HepG2 (cell line): ENCODE measurements at regions not wholly inside any gene's neighbourhood (a gene's known extent, or its start where the extent isn't known, plus 50 kb on each side); places are given as distances from the start of the nearest gene placed in this dataset.

Experiments
- ATAC-seq: fragments of 200-7000 bp; cut with Tn5 transposase; 3 replicates; pipeline ENCODE4 v1.9.1; 2020; ENCODE audit warnings: mild to moderate bottlenecking, moderate library complexity
- BruUV-seq: library from RNA; stranded (reverse); fragments of 400-500 nt; replicated peaks from 2 replicates; lab custom pipeline; 2021; lab: Mats Ljungman, UMichigan
- CTCF ChIA-PET: fragments of 300-600 bp; formaldehyde crosslinking; extraction: SDS; loops from one replicate; lab custom pipeline; 2021; ENCODE audit warnings: low total read pairs, inconsistent platforms, low intra/inter-chr PET ratio; lab: Yijun Ruan, JAX
- POLR2A ChIA-PET: fragments of 350-600 bp; sonication (Branson Sonifier 250); formaldehyde crosslinking; loops from one replicate; lab custom pipeline; 2020; ENCODE audit warnings: antibody characterized with exemption, inconsistent platforms; lab: Yijun Ruan, JAX
- DNase-seq: peaks from one replicate; pipeline ENCODE4 v3.0.0-alpha.2; 2015; ENCODE audit warnings: low spot score
- FAIRE-seq: peaks from 3 replicates; lab custom pipeline; 2011; peaks lifted over from hg19 to GRCh38; lab: Jason Lieb, UNC
- H2AFZ ChIP-seq: one replicate; pipeline ENCODE4 v1.6.1; 2011; ENCODE audit warnings: low read length, inconsistent platforms
- H3K27ac ChIP-seq: fragments of 300-600 bp; 3 replicates; pipeline ENCODE4 v1.8.0; 2011; ENCODE audit warnings: mixed run types, mild to moderate bottlenecking, mixed read lengths, low read length, inconsistent platforms; ENCODE audit not compliant: insufficient read depth; ENCODE audit errors: extremely low read length
- H3K27me3 ChIP-seq, 2 experiments: fragments of 200-600 bp in 1 of 2; 2 replicates in 1 of 2; 3 replicates in 1 of 2; pipeline versions ENCODE4 v1.6.0 to v1.8.0; 2011; ENCODE audit warnings: low read length in 2 of 2, mild to moderate bottlenecking in 2 of 2, moderate library complexity in 2 of 2, inconsistent platforms in 1 of 2; ENCODE audit not compliant: insufficient read depth in 2 of 2, control insufficient read depth in 1 of 2
- H3K36me3 ChIP-seq, 2 experiments: fragments of 200-600 bp in 1 of 2; replicated peaks in 1 of 2; 2 replicates in 1 of 2; 3 replicates in 1 of 2; pipeline versions ENCODE4 v1.5.1 to v1.8.0; 2011; ENCODE audit warnings: low read length in 2 of 2, inconsistent platforms in 1 of 2; ENCODE audit not compliant: insufficient read depth in 2 of 2, control insufficient read depth in 1 of 2
- H3K4me1 ChIP-seq: 2 replicates; pipeline ENCODE4 v1.5.1; 2012; ENCODE audit warnings: low read length, inconsistent platforms; ENCODE audit not compliant: insufficient read depth
- H3K4me2 ChIP-seq: 2 replicates; pipeline ENCODE4 v1.6.0; 2011; ENCODE audit warnings: low read depth, low read length, inconsistent platforms
- H3K4me3 ChIP-seq, 3 experiments: fragments of 200-600 bp in 1 of 3; sonication (generic), shearing (Covaris generic) in 1 of 3; replicated peaks in 1 of 3; 2 replicates each; pipeline ENCODE4 v1.5.1; 2011 to 2016; ENCODE audit warnings: low read length in 3 of 3, inconsistent platforms in 2 of 3, low read depth in 2 of 3, mild to moderate bottlenecking in 2 of 3, control low read depth in 1 of 3, mixed read lengths in 1 of 3; ENCODE audit not compliant: insufficient read depth in 1 of 3
- H3K79me2 ChIP-seq: one replicate; pipeline ENCODE4 v1.6.1; 2011; ENCODE audit warnings: low read length, inconsistent platforms; ENCODE audit not compliant: insufficient read depth
- H3K9ac ChIP-seq: 2 replicates; pipeline ENCODE4 v1.6.0; 2011; ENCODE audit warnings: mild to moderate bottlenecking, low read depth, low read length, inconsistent platforms; ENCODE audit not compliant: insufficient read depth
- H3K9me3 ChIP-seq: 2 replicates; pipeline ENCODE4 v1.5.1; 2012; ENCODE audit warnings: mild to moderate bottlenecking, low read length
- H4K20me1 ChIP-seq: 2 replicates; pipeline ENCODE4 v1.6.0; 2011; ENCODE audit warnings: inconsistent platforms, mild to moderate bottlenecking, low read length, moderate library complexity; ENCODE audit not compliant: insufficient read depth
- AGO2 ChIP-seq: fragments of 200-400 bp; formaldehyde crosslinking; optimal IDR thresholded peaks from 2 replicates; pipeline ENCODE3; 2017; ENCODE audit warnings: mild to moderate bottlenecking, low read depth, low read length, moderate library complexity
- CBX1 ChIP-seq: IDR thresholded peaks from one replicate; pipeline ENCODE4 v1.6.1; 2016; ENCODE audit warnings: antibody characterized with exemption, low read depth
- FOXM1 ChIP-seq: sonication (generic); formaldehyde crosslinking; IDR thresholded peaks from 2 replicates; pipeline ENCODE4 v1.5.0; 2020; ENCODE audit warnings: missing genetic modification reagents
- HNRNPUL1 ChIP-seq: fragments of 200-400 bp; formaldehyde crosslinking; IDR thresholded peaks from 2 replicates; pipeline ENCODE4 v1.6.1; 2017; ENCODE audit warnings: low read depth, mild to moderate bottlenecking, low read length, moderate library complexity
- PHF20 ChIP-seq: sonication (generic); formaldehyde crosslinking; IDR thresholded peaks from 2 replicates; pipeline ENCODE4 v1.5.0; 2020; ENCODE audit warnings: mild to moderate bottlenecking, missing genetic modification reagents
- PRMT3 ChIP-seq: sonication (generic); formaldehyde crosslinking; IDR thresholded peaks from 2 replicates; pipeline ENCODE4 v1.8.1; 2022; ENCODE audit warnings: low read depth, mild to moderate bottlenecking, moderate library complexity, missing genetic modification reagents, borderline replicate concordance
- SP5 ChIP-seq: IDR thresholded peaks from 2 replicates; pipeline ENCODE4 v1.6.1; 2016; ENCODE audit warnings: low read depth, borderline replicate concordance
- ZNF441 ChIP-seq: sonication (generic); formaldehyde crosslinking; IDR thresholded peaks from 2 replicates; pipeline ENCODE4 v1.7.0; 2021; ENCODE audit warnings: missing genetic modification reagents, borderline replicate concordance
- ZNF773 ChIP-seq: sonication (generic); formaldehyde crosslinking; IDR thresholded peaks from 2 replicates; pipeline ENCODE4 v1.4.0; 2020; ENCODE audit warnings: missing genetic modification reagents, borderline replicate concordance
- ZNF850 ChIP-seq: sonication (generic); formaldehyde crosslinking; conservative IDR thresholded peaks from 2 replicates; pipeline ENCODE4 v1.9.0; 2021; ENCODE audit warnings: mild to moderate bottlenecking, missing genetic modification reagents
- WGBS: methylation state at CpG from one replicate; pipeline ENCODE4 v1.1.6; 2017; ENCODE audit warnings: low lambda C conversion rate; 5-methylcytosine and 5-hydroxymethylcytosine counted together
- in situ Hi-C: cut with HindIII; loops from 2 replicates; pipeline ENCODE4 v1.10.0; 2017; ENCODE audit warnings: low pct_unique_long_range_greater_than_20kb; ENCODE audit not compliant: extremely low pct_ligation_motif_present
- intact Hi-C: fragments of 100-400 bp; cut with micrococcal nuclease; formaldehyde crosslinking; loops from one replicate; pipeline ENCODE4 v1.10.0; 2022; ENCODE audit not compliant: unreplicated experiment
- TF ChIP-seq, protein P1 (sequence below): sonication (generic); formaldehyde crosslinking; IDR thresholded peaks from 2 replicates; pipeline ENCODE4 v1.5.1; 2020; ENCODE audit warnings: mild to moderate bottlenecking, missing genetic modification reagents, moderate library complexity
- TF ChIP-seq, protein P2 (sequence below): sonication (generic); formaldehyde crosslinking; IDR thresholded peaks from 2 replicates; pipeline ENCODE4 v1.5.0; 2020; ENCODE audit warnings: mild to moderate bottlenecking, low read depth, missing genetic modification reagents, borderline replicate concordance
- TF ChIP-seq, protein P3 (sequence below): sonication (generic); formaldehyde crosslinking; IDR thresholded peaks from 2 replicates; pipeline ENCODE4 v1.5.0; 2020; ENCODE audit warnings: missing genetic modification reagents

DNA sequence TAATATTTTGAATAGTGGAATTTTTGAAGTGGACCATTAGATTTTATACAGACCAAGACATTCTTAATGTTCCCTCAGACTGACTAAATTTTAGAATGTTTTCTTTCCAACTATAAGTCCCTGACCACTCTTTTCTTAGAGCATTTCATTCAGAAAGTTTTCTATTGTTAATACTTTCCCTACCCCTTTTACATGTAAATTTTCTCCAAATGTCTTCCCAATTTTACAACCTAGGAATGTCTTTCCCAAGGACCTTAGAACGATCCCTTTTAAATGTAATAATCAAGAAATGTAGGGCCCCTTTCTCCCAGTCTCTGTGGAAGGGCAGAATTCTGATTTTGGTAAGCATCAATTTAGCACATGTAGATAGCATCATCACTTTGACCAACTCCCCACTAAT is 730.0 kb upstream of the B3GALT2 start (continued):
- TF ChIP-seq, protein P1, sequence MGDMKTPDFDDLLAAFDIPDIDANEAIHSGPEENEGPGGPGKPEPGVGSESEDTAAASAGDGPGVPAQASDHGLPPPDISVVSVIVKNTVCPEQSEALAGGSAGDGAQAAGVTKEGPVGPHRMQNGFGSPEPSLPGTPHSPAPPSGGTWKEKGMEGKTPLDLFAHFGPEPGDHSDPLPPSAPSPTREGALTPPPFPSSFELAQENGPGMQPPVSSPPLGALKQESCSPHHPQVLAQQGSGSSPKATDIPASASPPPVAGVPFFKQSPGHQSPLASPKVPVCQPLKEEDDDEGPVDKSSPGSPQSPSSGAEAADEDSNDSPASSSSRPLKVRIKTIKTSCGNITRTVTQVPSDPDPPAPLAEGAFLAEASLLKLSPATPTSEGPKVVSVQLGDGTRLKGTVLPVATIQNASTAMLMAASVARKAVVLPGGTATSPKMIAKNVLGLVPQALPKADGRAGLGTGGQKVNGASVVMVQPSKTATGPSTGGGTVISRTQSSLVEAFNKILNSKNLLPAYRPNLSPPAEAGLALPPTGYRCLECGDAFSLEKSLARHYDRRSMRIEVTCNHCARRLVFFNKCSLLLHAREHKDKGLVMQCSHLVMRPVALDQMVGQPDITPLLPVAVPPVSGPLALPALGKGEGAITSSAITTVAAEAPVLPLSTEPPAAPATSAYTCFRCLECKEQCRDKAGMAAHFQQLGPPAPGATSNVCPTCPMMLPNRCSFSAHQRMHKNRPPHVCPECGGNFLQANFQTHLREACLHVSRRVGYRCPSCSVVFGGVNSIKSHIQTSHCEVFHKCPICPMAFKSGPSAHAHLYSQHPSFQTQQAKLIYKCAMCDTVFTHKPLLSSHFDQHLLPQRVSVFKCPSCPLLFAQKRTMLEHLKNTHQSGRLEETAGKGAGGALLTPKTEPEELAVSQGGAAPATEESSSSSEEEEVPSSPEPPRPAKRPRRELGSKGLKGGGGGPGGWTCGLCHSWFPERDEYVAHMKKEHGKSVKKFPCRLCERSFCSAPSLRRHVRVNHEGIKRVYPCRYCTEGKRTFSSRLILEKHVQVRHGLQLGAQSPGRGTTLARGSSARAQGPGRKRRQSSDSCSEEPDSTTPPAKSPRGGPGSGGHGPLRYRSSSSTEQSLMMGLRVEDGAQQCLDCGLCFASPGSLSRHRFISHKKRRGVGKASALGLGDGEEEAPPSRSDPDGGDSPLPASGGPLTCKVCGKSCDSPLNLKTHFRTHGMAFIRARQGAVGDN (CRISPR knock-in tag), result no peak
- TF ChIP-seq PHF20 (CRISPR knock-in tag), result no peak
- TF ChIP-seq HNRNPUL1, result no peak
- TF ChIP-seq FOXM1 (CRISPR knock-in tag), result no peak
- no peak for TF ChIP-seq PRMT3 (CRISPR knock-in tag)
- TF ChIP-seq, protein P2, sequence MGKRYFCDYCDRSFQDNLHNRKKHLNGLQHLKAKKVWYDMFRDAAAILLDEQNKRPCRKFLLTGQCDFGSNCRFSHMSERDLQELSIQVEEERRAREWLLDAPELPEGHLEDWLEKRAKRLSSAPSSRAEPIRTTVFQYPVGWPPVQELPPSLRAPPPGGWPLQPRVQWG, result no peak
- TF ChIP-seq SP5 (CRISPR knock-in tag), result no peak
- TF ChIP-seq ZNF773, result no peak

DNA sequence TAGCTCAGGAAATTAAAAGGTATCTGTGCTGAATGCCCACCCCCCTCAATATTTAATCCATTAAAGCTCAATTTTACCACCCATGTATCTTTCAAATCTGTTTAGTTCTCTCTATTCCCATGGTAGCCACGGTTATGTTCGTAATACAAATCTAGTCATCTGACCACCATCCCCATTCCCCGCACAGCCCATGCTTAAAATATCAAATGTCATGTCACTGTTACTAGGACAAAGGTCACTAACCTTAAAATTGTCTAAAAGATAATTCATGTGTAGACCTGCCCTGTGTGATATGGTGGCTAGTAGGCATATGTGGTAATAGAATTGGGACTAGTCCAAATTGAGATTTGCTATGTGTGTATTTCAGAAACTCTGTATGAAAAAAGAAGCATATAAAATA is 728.5 kb upstream of the B3GALT2 start:
- DNase-seq, result no peak
- intact Hi-C loops (no loop called here), in situ Hi-C loops (no loop called here)
- H3K4me2 ChIP-seq, result no peak overlapping the region
- TF ChIP-seq ZNF850 (no peak), AGO2 (no peak), CBX1 (no peak), ZNF441 (CRISPR knock-in tag) (no peak)
- TF ChIP-seq, protein P3, sequence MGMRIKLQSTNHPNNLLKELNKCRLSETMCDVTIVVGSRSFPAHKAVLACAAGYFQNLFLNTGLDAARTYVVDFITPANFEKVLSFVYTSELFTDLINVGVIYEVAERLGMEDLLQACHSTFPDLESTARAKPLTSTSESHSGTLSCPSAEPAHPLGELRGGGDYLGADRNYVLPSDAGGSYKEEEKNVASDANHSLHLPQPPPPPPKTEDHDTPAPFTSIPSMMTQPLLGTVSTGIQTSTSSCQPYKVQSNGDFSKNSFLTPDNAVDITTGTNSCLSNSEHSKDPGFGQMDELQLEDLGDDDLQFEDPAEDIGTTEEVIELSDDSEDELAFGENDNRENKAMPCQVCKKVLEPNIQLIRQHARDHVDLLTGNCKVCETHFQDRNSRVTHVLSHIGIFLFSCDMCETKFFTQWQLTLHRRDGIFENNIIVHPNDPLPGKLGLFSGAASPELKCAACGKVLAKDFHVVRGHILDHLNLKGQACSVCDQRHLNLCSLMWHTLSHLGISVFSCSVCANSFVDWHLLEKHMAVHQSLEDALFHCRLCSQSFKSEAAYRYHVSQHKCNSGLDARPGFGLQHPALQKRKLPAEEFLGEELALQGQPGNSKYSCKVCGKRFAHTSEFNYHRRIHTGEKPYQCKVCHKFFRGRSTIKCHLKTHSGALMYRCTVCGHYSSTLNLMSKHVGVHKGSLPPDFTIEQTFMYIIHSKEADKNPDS (CRISPR knock-in tag), result no peak
- no peaks in the 10 kb centered on the region for H3K79me2 ChIP-seq
- no peak overlapping the region for H3K9ac ChIP-seq
- H4K20me1 ChIP-seq, result no peaks in the 10 kb centered on the region
- 6% methylated on average over 3 of the region's 3 CpGs for WGBS
- no TSS peak for BruUV-seq
- no peaks in the 10 kb centered on the region for H3K36me3 ChIP-seq
- H3K4me1 ChIP-seq, result no peaks in the 10 kb centered on the region
- no peak overlapping the region for H3K27ac ChIP-seq
- ChIA-PET POLR2A (no interaction called here), CTCF (no interaction called here)
- no peak for ATAC-seq
- H3K27me3 ChIP-seq, result no peaks in the 10 kb centered on the region
- FAIRE-seq, result no peak
- H3K4me3 ChIP-seq, result no peak overlapping the region
- H2AFZ ChIP-seq, result no peak overlapping the region
- peaks cover 4% of the 10 kb centered on the region; the same call in 1 of the 2 replicates for H3K9me3 ChIP-seq
